HCT116 (cell line): ENCODE measurements at regions not wholly inside any gene's neighbourhood (a gene's known extent, or its start where the extent isn't known, plus 50 kb on each side); places are given as distances from the start of the nearest gene placed in this dataset.

ENCODE experiments used
- ATF3 ChIP-seq: IDR thresholded peaks from 2 replicates; pipeline ENCODE4 v1.6.1; 2012
- CTCF ChIP-seq, 3 experiments: fragments of 200-600 bp in 1 of 3; sonication (generic) in 1 of 3; IDR thresholded peaks in 2 of 3; conservative IDR thresholded peaks in 1 of 3; 2 replicates each; pipeline ENCODE4 v1.5.1; 2012 to 2017; ENCODE audit warnings: low read depth in 2 of 3, low read length in 2 of 3, antibody characterized with exemption in 1 of 3, borderline replicate concordance in 1 of 3, control low read depth in 1 of 3, mild to moderate bottlenecking in 1 of 3, mixed read lengths in 1 of 3, mixed run types in 1 of 3, moderate library complexity in 1 of 3; ENCODE audit not compliant: insufficient read depth in 1 of 3
- ELF1 ChIP-seq: IDR thresholded peaks from 2 replicates; pipeline ENCODE4 v1.6.1; 2012; ENCODE audit warnings: low read depth, borderline replicate concordance
- EZH2 ChIP-seq: fragments of 200-600 bp; sonication (generic); IDR thresholded peaks from 2 replicates; pipeline ENCODE4 v1.6.1; 2017; ENCODE audit warnings: antibody characterized with exemption, mixed run types
- EZH2phosphoT487 ChIP-seq: fragments of 200-600 bp; IDR thresholded peaks from 2 replicates; pipeline ENCODE4 v1.6.1; 2018; ENCODE audit warnings: antibody characterized with exemption, borderline replicate concordance
- MAX ChIP-seq: IDR thresholded peaks from 2 replicates; pipeline ENCODE4 v1.6.1; 2012
- POLR2A ChIP-seq: IDR thresholded peaks from 2 replicates; pipeline ENCODE4 v1.7.0; 2011; ENCODE audit warnings: borderline replicate concordance; ENCODE audit not compliant: insufficient read depth, insufficient read length; ENCODE audit errors: extremely low read depth
- POLR2AphosphoS5 ChIP-seq: IDR thresholded peaks from 2 replicates; pipeline ENCODE4 v1.6.1; 2011; ENCODE audit warnings: mild to moderate bottlenecking, low read depth, low read length, moderate library complexity
- RAD21 ChIP-seq: IDR thresholded peaks from 2 replicates; pipeline ENCODE4 v1.6.1; 2012; ENCODE audit warnings: low read depth, mild to moderate bottlenecking
- TCF7L2 ChIP-seq: IDR thresholded peaks from 2 replicates; pipeline ENCODE4 v1.7.0; 2011; ENCODE audit warnings: borderline replicate concordance, inconsistent platforms; ENCODE audit not compliant: insufficient read depth, insufficient read length; ENCODE audit errors: extremely low read depth
- YY1 ChIP-seq: IDR thresholded peaks from 2 replicates; pipeline ENCODE4 v1.6.1; 2011; ENCODE audit warnings: low read length, low read depth, moderate library complexity, mild to moderate bottlenecking; ENCODE audit not compliant: insufficient replicate concordance; ENCODE audit errors: extremely low read depth
- ZBTB33 ChIP-seq: IDR thresholded peaks from 2 replicates; pipeline ENCODE4 v1.6.1; 2011; ENCODE audit warnings: mild to moderate bottlenecking, low read length, moderate library complexity; ENCODE audit not compliant: insufficient replicate concordance; ENCODE audit errors: extremely low read depth
- ZFX ChIP-seq: fragments of 450-650 bp; IDR thresholded peaks from 2 replicates; pipeline ENCODE4 v1.6.1; 2017
- ZNF274 ChIP-seq: fragments of 200-500 bp; sonication (Bioruptor generic); IDR thresholded peaks from 2 replicates; pipeline ENCODE4 v1.6.1; 2014; ENCODE audit warnings: mild to moderate bottlenecking, low read depth, low read length, inconsistent platforms

GRCh38 chr16:76875898-76876297 lies 315.1 kb upstream of the MON1B start:
- no peak for TF ChIP-seq CTCF (IDR thresholded peaks at IDR 0.05 in 2 of 3, conservative IDR thresholded peaks at IDR 0.05 in 1 of 3; ENCODE audit: borderline replicate concordance in 1 of 3, insufficient read depth in 1 of 3, low read depth in 2 of 3, low read length in 2 of 3)
- TF ChIP-seq POLR2AphosphoS5: no peak
- TF ChIP-seq ELF1: no peak
- TF ChIP-seq YY1: no peak
- TF ChIP-seq MAX: no peak
- no peak for TF ChIP-seq ZFX
- TF ChIP-seq ZBTB33: no peak
- no peak for TF ChIP-seq TCF7L2
- TF ChIP-seq ATF3: no peak
- no peak for TF ChIP-seq EZH2
- no peak for TF ChIP-seq POLR2A
- TF ChIP-seq EZH2phosphoT487: no peak
- TF ChIP-seq ZNF274: no peak
- TF ChIP-seq RAD21: no peak
